SH-SY5Y (cell line): ENCODE measurements at regions not wholly inside any gene's neighbourhood (a gene's known extent, or its start where the extent isn't known, plus 50 kb on each side); places are given as distances from the start of the nearest gene placed in this dataset.

Experiments
- GATA2 ChIP-seq: IDR thresholded peaks from 2 replicates; pipeline ENCODE4 v1.6.1; 2011; ENCODE audit warnings: mild to moderate bottlenecking, low read depth, low read length
- GATA3 ChIP-seq: IDR thresholded peaks from 2 replicates; pipeline ENCODE4 v1.6.1; 2011; ENCODE audit warnings: low read depth, mild to moderate bottlenecking, low read length, moderate library complexity

DNA sequence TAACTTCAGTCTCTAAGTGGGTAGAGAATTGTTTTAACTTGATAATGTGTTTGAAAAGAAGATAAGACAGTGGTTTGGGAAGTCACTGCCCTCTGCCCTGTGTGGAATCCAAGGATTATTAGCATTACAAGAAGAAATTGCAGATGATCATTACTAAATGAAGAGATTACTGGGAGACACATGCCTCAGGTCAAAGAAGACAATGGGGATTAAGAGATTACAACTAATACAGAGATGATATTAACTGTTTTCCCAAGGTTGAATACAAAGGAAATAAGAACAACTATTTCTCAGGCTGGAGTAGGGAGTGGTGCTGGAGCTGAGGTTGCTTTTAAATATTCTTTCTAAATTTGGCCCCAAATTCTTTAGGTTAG lies 166.0 kb downstream of the TRMT11 start:
- no peak for TF ChIP-seq GATA2
- TF ChIP-seq GATA3: no peak
